ENCODE measurements at regions not wholly inside any gene's neighbourhood (a gene's known extent, or its start where the extent isn't known, plus 50 kb on each side); places are given as distances from the start of the nearest gene placed in this dataset.
"Not testable (repeated sequence)": the region's sequence is repeated elsewhere in the genome, so short reads cannot be mapped to it uniquely, and the experiment has no call there.

DNA sequence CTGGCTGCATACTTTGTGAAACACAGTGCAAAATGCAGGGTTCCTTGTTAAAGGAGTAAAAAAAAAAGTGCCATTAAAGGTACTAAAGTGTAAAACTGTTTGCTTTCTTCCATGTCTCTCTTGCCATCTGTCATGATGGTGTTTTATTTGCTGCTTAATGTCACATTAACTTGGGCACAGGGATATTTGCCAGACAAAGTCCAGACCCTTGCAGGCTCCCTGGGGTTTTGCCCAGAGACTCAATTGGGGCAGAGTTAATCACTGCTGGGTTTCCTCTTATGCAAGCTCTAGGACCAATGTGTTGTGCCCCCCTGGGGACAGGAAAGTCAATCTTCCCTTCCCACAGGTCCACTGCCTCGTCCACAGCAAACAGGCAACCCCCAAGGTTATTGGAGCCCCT lies 274.3 kb upstream of the SGCD start:
- no peaks in the 10 kb centered on the region for H3K9me3 ChIP-seq (ENCODE audit: control insufficient read depth, low read length)
- H3K36me3 ChIP-seq (ENCODE audit: control insufficient read depth, insufficient read depth, low read length) = no peaks in the 10 kb centered on the region
- H3K27ac ChIP-seq (ENCODE audit: low read depth, low read length, severe bottlenecking) = no peak overlapping the region
- no peaks in the 10 kb centered on the region for H3K4me1 ChIP-seq (ENCODE audit: control insufficient read depth, insufficient read depth, low read length, poor library complexity, severe bottlenecking)
- no CpG with 5 or more reads among the region's 1 CpG for WGBS, 2 experiments (ENCODE audit: insufficient coverage in 2 of 2)
- no peak overlapping the region for H3K4me3 ChIP-seq (ENCODE audit: extremely low read depth, insufficient read depth, low read length, poor library complexity, severe bottlenecking)

DNA sequence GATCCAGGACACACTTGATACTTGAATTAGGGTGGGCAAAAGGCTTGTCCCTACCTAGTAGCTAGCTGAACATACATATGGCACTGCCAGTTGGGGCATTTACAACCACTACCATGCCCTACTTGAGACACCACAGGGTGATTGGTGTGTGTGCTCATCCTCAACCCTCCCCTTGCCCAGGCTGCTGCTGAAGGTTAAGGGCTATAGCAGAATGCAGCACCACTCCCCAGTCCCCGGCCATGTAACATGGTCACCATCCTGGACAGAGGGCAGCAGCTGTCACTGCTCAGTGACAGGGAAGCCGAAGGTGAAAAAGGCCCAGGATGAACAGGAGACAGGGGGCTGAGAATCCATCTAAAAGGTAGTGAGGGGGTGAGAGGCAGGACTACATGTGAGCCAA lies 273.9 kb upstream of the SGCD start:
- no peaks in the 10 kb centered on the region for H3K4me1 ChIP-seq (ENCODE audit: control insufficient read depth, insufficient read depth, low read length, poor library complexity, severe bottlenecking)
- H3K4me3 ChIP-seq (ENCODE audit: extremely low read depth, insufficient read depth, low read length, poor library complexity, severe bottlenecking) = no peak overlapping the region
- no peaks in the 10 kb centered on the region for H3K36me3 ChIP-seq (ENCODE audit: control insufficient read depth, insufficient read depth, low read length)
- 100% methylated on average over 1 of the region's 2 CpGs; no CpG with 5 or more reads in 1 of the 2 experiments for WGBS, 2 experiments (ENCODE audit: insufficient coverage in 2 of 2)
- H3K27ac ChIP-seq (ENCODE audit: low read depth, low read length, severe bottlenecking) = no peak overlapping the region
- no peaks in the 10 kb centered on the region for H3K9me3 ChIP-seq (ENCODE audit: control insufficient read depth, low read length)

DNA sequence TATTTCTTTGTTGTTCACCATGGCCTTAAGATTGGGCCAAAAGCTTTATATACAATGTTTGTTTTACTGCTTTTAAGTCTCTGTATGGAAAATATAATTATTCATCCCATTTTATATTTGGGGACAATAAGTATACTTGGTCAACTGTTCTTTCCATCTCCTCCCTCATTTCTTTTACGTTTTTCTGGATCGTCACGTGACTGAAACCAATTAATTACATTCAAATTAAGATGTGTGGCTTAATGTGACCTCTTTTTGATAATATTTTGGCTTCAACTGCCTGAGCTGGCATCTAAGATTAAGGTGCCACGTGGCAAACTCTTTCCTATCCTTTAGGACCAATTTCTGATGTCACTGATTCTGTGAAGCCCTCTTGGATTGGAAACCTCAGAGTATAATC lies 250.1 kb upstream of the SGCD start:
- Histone ChIP-seq H3K9me3 (ENCODE audit: control insufficient read depth, low read length) (no peaks in the 10 kb centered on the region), H3K4me3 (ENCODE audit: extremely low read depth, insufficient read depth, low read length, poor library complexity, severe bottlenecking) (no peak overlapping the region), H3K4me1 (ENCODE audit: control insufficient read depth, insufficient read depth, low read length, poor library complexity, severe bottlenecking) (no peaks in the 10 kb centered on the region), H3K27ac (ENCODE audit: low read depth, low read length, severe bottlenecking) (no peak overlapping the region), H3K36me3 (ENCODE audit: control insufficient read depth, insufficient read depth, low read length) (no peaks in the 10 kb centered on the region)
- 86 to 100% methylated on average over 1 of the region's 4 CpGs for WGBS, 2 experiments (ENCODE audit: insufficient coverage in 2 of 2)

DNA sequence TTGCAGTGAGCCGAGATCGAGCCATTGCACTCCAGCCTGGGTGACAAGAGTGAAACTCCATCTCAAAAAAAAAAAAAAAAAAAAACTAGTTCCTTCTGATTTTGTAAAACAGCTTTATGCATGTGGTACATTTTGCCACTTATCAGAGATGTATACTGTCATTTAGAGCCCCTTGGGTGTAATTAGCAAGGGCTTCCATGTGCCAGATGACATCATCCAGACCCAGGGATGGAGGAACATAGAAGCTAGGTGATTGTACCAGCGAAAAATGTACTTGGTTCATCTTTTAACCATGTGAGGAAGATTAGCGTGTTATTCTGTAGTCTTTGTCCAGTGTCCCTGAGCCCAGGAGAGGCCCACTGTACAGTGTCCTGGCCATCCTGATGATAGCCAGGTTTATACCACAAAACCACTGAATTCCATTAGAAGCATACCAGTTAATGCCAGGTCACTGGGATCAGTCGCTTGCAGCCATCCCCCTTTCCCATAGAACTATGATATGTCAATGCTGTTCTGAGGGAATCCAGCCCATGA lies 239.3 kb upstream of the SGCD start:
- Histone ChIP-seq H3K9me3 (ENCODE audit: control insufficient read depth, low read length) (peaks cover 19% of the 10 kb centered on the region), H3K4me1 (ENCODE audit: control insufficient read depth, insufficient read depth, low read length, poor library complexity, severe bottlenecking) (no peaks in the 10 kb centered on the region), H3K27ac (ENCODE audit: low read depth, low read length, severe bottlenecking) (no peak overlapping the region), H3K36me3 (ENCODE audit: control insufficient read depth, insufficient read depth, low read length) (no peaks in the 10 kb centered on the region), H3K4me3 (ENCODE audit: extremely low read depth, insufficient read depth, low read length, poor library complexity, severe bottlenecking) (no peak overlapping the region)
- WGBS, 2 experiments (ENCODE audit: insufficient coverage in 2 of 2) = 93 to 100% methylated on average over 1 to 2 of the region's 5 CpGs

DNA sequence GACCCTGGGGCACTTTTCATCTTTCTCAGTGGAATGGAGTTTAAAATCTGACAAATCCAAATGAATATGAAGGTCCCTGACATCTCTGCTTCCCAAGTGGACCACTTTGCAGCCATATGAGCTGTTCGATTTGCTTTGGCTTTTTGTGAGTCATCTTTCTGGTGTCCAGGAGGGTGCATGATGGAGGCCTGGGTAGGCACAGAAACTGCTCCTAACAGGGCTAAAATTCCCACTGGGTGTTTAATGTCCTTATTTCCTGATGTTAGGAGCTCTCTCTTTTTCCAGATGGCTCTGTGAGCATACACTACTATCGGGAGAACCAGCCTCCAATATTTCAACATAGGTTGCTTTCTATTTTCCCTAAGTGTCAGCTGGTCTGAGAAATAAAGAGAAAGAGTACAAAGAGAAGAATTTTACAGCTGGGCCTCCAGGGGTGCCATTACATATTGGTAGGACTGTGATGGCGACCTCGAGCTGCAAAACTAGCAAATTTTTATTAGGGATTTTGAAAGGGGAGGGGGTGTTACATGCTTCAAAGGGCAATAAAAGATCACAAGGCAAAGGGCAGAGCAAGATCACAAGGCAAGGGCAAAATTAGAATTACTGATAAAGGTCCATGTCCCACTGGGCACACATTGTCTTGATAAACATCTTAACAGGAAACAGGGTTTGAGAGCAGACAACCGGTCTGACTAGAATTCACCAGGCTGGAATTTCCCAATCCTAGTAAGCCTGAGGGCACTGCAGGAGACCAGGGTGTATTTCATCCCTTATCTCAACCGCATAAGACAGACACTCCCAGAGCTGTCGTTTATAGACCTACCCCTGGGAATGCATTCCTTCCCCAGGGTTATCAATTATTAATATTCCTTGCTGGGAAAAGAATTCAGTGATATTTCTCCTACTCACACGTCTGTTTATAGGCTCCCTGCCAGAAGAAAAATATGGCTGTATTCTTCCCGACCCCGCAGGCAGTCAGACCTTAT lies 236.7 kb upstream of the SGCD start:
- not testable (repeated sequence) for H3K4me1 ChIP-seq (ENCODE audit: control insufficient read depth, insufficient read depth, low read length, poor library complexity, severe bottlenecking); H3K36me3 ChIP-seq (ENCODE audit: control insufficient read depth, insufficient read depth, low read length); H3K4me3 ChIP-seq (ENCODE audit: extremely low read depth, insufficient read depth, low read length, poor library complexity, severe bottlenecking); H3K27ac ChIP-seq (ENCODE audit: low read depth, low read length, severe bottlenecking)
- WGBS, 2 experiments (ENCODE audit: insufficient coverage in 2 of 2) = 90 to 91% methylated on average over 4 to 5 of the region's 10 CpGs
- H3K9me3 ChIP-seq (ENCODE audit: control insufficient read depth, low read length) = peaks cover 26% of the 10 kb centered on the region

DNA sequence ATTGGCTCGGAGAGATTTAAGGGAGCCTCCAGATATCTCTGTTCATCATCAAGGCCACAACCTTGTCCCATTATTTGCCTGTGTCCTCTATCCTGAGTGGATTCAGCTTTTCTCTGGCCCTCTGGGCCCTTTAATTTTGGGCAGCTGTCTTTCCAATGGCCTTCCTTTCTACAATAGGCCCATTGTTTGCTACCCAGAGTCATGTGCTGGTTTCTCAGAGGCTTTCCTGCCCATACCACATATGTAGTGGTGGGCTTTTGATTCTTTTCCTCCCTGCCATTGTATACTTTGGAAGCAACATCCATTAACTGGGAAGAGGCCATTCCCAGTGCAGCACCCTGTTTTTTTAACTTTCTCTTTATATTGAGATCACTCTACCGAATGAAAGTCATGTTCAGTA lies 233.9 kb upstream of the SGCD start:
- 83% methylated on average over 1 of the region's 2 CpGs; no CpG with 5 or more reads in 1 of the 2 experiments for WGBS, 2 experiments (ENCODE audit: insufficient coverage in 2 of 2)
- no peaks in the 10 kb centered on the region for H3K36me3 ChIP-seq (ENCODE audit: control insufficient read depth, insufficient read depth, low read length)
- H3K9me3 ChIP-seq (ENCODE audit: control insufficient read depth, low read length) = peaks cover 26% of the 10 kb centered on the region
- H3K4me1 ChIP-seq (ENCODE audit: control insufficient read depth, insufficient read depth, low read length, poor library complexity, severe bottlenecking) = no peaks in the 10 kb centered on the region
- H3K4me3 ChIP-seq (ENCODE audit: extremely low read depth, insufficient read depth, low read length, poor library complexity, severe bottlenecking) = no peak overlapping the region
- no peak overlapping the region for H3K27ac ChIP-seq (ENCODE audit: low read depth, low read length, severe bottlenecking)

DNA sequence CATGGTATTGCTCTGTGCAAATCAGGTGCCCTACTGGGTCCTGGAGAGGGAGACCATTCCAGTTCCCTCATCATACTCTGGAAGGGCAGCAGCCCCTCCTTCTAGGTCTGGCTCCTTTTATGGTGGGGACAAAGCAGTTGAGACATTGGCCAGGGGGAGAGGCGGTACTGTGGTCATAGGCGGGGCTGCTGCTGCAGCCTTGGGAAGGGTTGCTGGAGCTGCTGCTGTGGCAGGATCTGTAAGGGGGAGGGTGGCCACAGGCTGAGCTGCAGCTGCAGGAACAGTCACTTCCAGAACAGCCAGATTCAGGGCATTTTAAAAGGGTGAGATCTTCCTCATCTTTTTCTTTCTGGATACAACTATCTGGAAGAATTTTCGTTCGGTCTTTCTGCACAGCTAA lies 233.0 kb upstream of the SGCD start:
- H3K36me3 ChIP-seq (ENCODE audit: control insufficient read depth, insufficient read depth, low read length) = no peaks in the 10 kb centered on the region
- H3K4me3 ChIP-seq (ENCODE audit: extremely low read depth, insufficient read depth, low read length, poor library complexity, severe bottlenecking) = no peak overlapping the region
- no peak overlapping the region for H3K27ac ChIP-seq (ENCODE audit: low read depth, low read length, severe bottlenecking)
- 86 to 87% methylated on average over 2 to 4 of the region's 4 CpGs for WGBS, 2 experiments (ENCODE audit: insufficient coverage in 2 of 2)
- peaks cover 26% of the 10 kb centered on the region for H3K9me3 ChIP-seq (ENCODE audit: control insufficient read depth, low read length)
- H3K4me1 ChIP-seq (ENCODE audit: control insufficient read depth, insufficient read depth, low read length, poor library complexity, severe bottlenecking) = no peaks in the 10 kb centered on the region

DNA sequence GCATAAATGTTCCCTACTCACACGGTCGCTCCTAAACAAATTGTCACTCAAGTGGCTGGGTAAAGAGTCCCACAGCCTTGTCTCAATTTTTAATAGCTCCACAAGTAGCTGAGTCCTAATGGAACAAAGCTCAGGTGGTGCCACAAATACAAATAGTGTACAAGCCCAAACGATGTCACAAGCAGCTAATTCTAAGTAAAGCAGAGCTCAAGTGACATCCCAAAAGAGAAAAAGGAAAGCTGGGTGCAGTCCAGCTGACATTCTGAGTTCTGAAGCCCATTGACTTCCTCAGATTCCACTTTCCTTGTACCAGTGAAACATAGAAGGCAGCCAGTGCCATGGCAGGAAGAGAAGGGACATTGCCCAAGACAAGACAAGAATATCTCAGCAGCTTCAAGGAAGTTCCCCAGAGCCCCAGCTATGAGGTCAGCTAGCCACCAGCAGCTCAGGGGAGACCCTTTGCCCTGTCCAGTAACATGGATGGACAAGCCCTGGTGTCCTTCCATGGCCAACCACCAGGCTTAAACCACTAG lies 231.2 kb upstream of the SGCD start:
- no peaks in the 10 kb centered on the region for H3K36me3 ChIP-seq (ENCODE audit: control insufficient read depth, insufficient read depth, low read length)
- H3K27ac ChIP-seq (ENCODE audit: low read depth, low read length, severe bottlenecking) = no peak overlapping the region
- H3K4me3 ChIP-seq (ENCODE audit: extremely low read depth, insufficient read depth, low read length, poor library complexity, severe bottlenecking) = no peak overlapping the region
- H3K9me3 ChIP-seq (ENCODE audit: control insufficient read depth, low read length) = peaks cover 16% of the 10 kb centered on the region
- H3K4me1 ChIP-seq (ENCODE audit: control insufficient read depth, insufficient read depth, low read length, poor library complexity, severe bottlenecking) = no peaks in the 10 kb centered on the region
- 88 to 96% methylated on average over 1 to 3 of the region's 3 CpGs for WGBS, 2 experiments (ENCODE audit: insufficient coverage in 2 of 2)

DNA sequence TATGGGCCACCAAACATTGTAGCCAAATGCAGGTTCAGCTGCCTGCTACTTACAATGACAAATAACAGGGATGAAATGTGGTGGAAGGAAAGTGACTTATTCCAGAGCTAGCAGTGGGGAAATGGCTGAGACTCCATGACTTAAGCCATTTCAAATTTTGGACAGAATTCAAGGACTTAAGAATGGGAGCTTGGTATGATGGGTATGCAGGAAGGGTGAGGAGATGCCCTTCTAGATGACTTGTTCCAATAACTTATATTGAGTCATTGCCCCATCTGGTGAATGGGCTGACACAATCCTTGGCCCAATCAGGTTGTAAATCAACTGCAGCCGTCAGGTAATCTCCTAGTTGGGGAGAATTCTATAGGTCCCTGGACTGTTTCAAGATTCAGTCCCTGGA lies 230.7 kb upstream of the SGCD start:
- no peaks in the 10 kb centered on the region for H3K36me3 ChIP-seq (ENCODE audit: control insufficient read depth, insufficient read depth, low read length)
- no peaks in the 10 kb centered on the region for H3K4me1 ChIP-seq (ENCODE audit: control insufficient read depth, insufficient read depth, low read length, poor library complexity, severe bottlenecking)
- WGBS, 2 experiments (ENCODE audit: insufficient coverage in 2 of 2) = 100% methylated on average over 1 of the region's 1 CpG; no CpG with 5 or more reads in 1 of the 2 experiments
- H3K4me3 ChIP-seq (ENCODE audit: extremely low read depth, insufficient read depth, low read length, poor library complexity, severe bottlenecking) = no peak overlapping the region
- no peak overlapping the region for H3K27ac ChIP-seq (ENCODE audit: low read depth, low read length, severe bottlenecking)
- peaks cover 13% of the 10 kb centered on the region for H3K9me3 ChIP-seq (ENCODE audit: control insufficient read depth, low read length)

DNA sequence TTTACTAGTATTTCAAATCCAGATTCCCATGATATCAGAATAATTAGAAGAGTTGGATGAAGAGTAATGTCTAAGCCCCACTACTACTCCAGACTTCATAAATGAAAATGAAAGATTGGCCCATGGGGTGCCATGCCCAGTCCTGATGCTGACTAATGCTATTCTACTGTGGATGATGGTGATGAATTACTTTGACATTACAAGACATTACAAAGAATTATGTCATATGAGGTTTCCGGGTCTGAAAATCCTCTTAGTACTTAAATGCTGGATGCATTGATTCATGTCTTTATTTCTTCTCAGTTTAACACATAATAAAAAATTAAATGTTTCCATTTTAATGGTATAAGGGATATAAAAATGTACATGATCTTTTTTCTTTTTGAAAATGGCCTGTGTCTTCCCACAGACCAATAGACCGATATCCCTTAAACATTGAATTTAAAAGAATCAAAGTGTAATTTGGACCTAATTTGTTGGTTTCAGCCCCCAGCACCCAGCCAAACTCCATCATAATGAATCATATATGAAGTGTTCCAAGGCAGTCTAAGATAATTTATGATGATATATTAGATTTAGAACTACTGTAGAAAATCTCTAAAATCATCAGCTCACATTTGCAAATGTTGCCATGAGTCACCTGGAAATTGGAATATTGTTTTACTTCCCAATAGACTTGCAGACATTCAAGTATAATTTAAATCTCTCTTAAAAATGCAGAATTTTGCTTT lies 223.6 kb upstream of the SGCD start:
- no CpG with 5 or more reads among the region's 2 CpGs for WGBS, 2 experiments (ENCODE audit: insufficient coverage in 2 of 2)
- Histone ChIP-seq H3K27ac (ENCODE audit: low read depth, low read length, severe bottlenecking) (no peak overlapping the region), H3K4me3 (ENCODE audit: extremely low read depth, insufficient read depth, low read length, poor library complexity, severe bottlenecking) (no peak overlapping the region), H3K4me1 (ENCODE audit: control insufficient read depth, insufficient read depth, low read length, poor library complexity, severe bottlenecking) (no peaks in the 10 kb centered on the region), H3K36me3 (ENCODE audit: control insufficient read depth, insufficient read depth, low read length) (no peaks in the 10 kb centered on the region), H3K9me3 (ENCODE audit: control insufficient read depth, low read length) (no peaks in the 10 kb centered on the region)
